ENCODE measurements at regions not wholly inside any gene's neighbourhood (a gene's known extent, or its start where the extent isn't known, plus 50 kb on each side); places are given as distances from the start of the nearest gene placed in this dataset.

- Histone ChIP-seq H3K9me2 (ENCODE audit: insufficient read depth) (no peaks in the 10 kb centered on the region), H2AFZ (no peak overlapping the region), H3K4me2 (ENCODE audit: unreplicated experiment) (no peak overlapping the region), H3K4me3 (no peak overlapping the region), H3K9ac (no peak overlapping the region), H3K9me3 (ENCODE audit: low read depth) (no peaks in the 10 kb centered on the region), H3F3A (ENCODE audit: insufficient read depth) (no peaks in the 10 kb centered on the region), H3K27ac (no peak overlapping the region), H3K27me3 (replicated peaks; ENCODE audit: insufficient read depth) (no peaks in the 10 kb centered on the region), H3K79me2 (ENCODE audit: insufficient read depth) (no peaks in the 10 kb centered on the region), H4K20me1 (ENCODE audit: insufficient read depth) (no peaks in the 10 kb centered on the region), H3K36me3 (ENCODE audit: low read depth) (no peaks in the 10 kb centered on the region), H3K4me1 (ENCODE audit: insufficient read depth) (no peaks in the 10 kb centered on the region)
- in situ Hi-C loops (cut with MboI), result no loop called here
- TF ChIP-seq EZH2phosphoT487 (IDR thresholded peaks at IDR 0.05; ENCODE audit: insufficient read depth, low read depth), result no peak
- no peak for TF ChIP-seq EZH2 (IDR thresholded peaks at IDR 0.05; ENCODE audit: insufficient read depth, poor library complexity, severe bottlenecking)
- no peak for DNase-seq
- WGBS, 2 experiments (ENCODE audit: low coverage in 1 of 2, low lambda C conversion rate in 2 of 2, missing lambda C conversion rate in 2 of 2), result 39 to 40% methylated on average over 2 of the region's 2 CpGs
These were observed 341.4 kb upstream of the IRAK1BP1 start for GRCh38 chr6:78525976-78526375.

GRCh38 chr6:78526432-78526831 is 340.9 kb upstream of the IRAK1BP1 start:
- no peaks in the 10 kb centered on the region for H3K9me2 ChIP-seq (ENCODE audit: insufficient read depth)
- TF ChIP-seq EZH2 (IDR thresholded peaks at IDR 0.05; ENCODE audit: insufficient read depth, poor library complexity, severe bottlenecking) (no peak), EZH2phosphoT487 (IDR thresholded peaks at IDR 0.05; ENCODE audit: insufficient read depth, low read depth) (no peak)
- H3K27me3 ChIP-seq (replicated peaks; ENCODE audit: insufficient read depth), result no peaks in the 10 kb centered on the region
- WGBS, 2 experiments (ENCODE audit: low coverage in 1 of 2, low lambda C conversion rate in 2 of 2, missing lambda C conversion rate in 2 of 2), result 83 to 91% methylated on average over 3 of the region's 3 CpGs
- H3K4me3 ChIP-seq, result no peak overlapping the region
- no peak overlapping the region for H3K9ac ChIP-seq
- no peak overlapping the region for H3K27ac ChIP-seq
- H3K4me2 ChIP-seq (ENCODE audit: unreplicated experiment), result no peak overlapping the region
- in situ Hi-C loops (cut with MboI), result no loop called here
- DNase-seq, result no peak
- H3F3A ChIP-seq (ENCODE audit: insufficient read depth), result no peaks in the 10 kb centered on the region
- H3K36me3 ChIP-seq (ENCODE audit: low read depth), result no peaks in the 10 kb centered on the region
- no peaks in the 10 kb centered on the region for H3K4me1 ChIP-seq (ENCODE audit: insufficient read depth)
- no peaks in the 10 kb centered on the region for H4K20me1 ChIP-seq (ENCODE audit: insufficient read depth)
- no peaks in the 10 kb centered on the region for H3K9me3 ChIP-seq (ENCODE audit: low read depth)
- no peaks in the 10 kb centered on the region for H3K79me2 ChIP-seq (ENCODE audit: insufficient read depth)
- H2AFZ ChIP-seq, result no peak overlapping the region

- H4K20me1 ChIP-seq (ENCODE audit: insufficient read depth), result no peaks in the 10 kb centered on the region
- no peak overlapping the region for H3K27ac ChIP-seq
- H3K9ac ChIP-seq, result no peak overlapping the region
- H3K9me2 ChIP-seq (ENCODE audit: insufficient read depth), result no peaks in the 10 kb centered on the region
- no peaks in the 10 kb centered on the region for H3K79me2 ChIP-seq (ENCODE audit: insufficient read depth)
- H2AFZ ChIP-seq, result no peak overlapping the region
- TF ChIP-seq EZH2 (IDR thresholded peaks at IDR 0.05; ENCODE audit: insufficient read depth, poor library complexity, severe bottlenecking), result no peak
- no peak for TF ChIP-seq EZH2phosphoT487 (IDR thresholded peaks at IDR 0.05; ENCODE audit: insufficient read depth, low read depth)
- no peak overlapping the region for H3K4me3 ChIP-seq
- DNase-seq, result no peak
- H3K36me3 ChIP-seq (ENCODE audit: low read depth), result no peaks in the 10 kb centered on the region
- no peaks in the 10 kb centered on the region for H3K4me1 ChIP-seq (ENCODE audit: insufficient read depth)
- WGBS, 2 experiments (ENCODE audit: low coverage in 1 of 2, low lambda C conversion rate in 2 of 2, missing lambda C conversion rate in 2 of 2), result 35 to 41% methylated on average over 3 of the region's 3 CpGs
- in situ Hi-C loops (cut with MboI), result no loop called here
- no peak overlapping the region for H3K4me2 ChIP-seq (ENCODE audit: unreplicated experiment)
- H3K27me3 ChIP-seq (replicated peaks; ENCODE audit: insufficient read depth), result no peaks in the 10 kb centered on the region
- H3F3A ChIP-seq (ENCODE audit: insufficient read depth), result no peaks in the 10 kb centered on the region
- H3K9me3 ChIP-seq (ENCODE audit: low read depth), result no peaks in the 10 kb centered on the region
These were observed 338.4 kb upstream of the IRAK1BP1 start for GRCh38 chr6:78528926-78529325.

- 73 to 79% methylated on average over 3 of the region's 3 CpGs for WGBS, 2 experiments (ENCODE audit: low coverage in 1 of 2, low lambda C conversion rate in 2 of 2, missing lambda C conversion rate in 2 of 2)
- Histone ChIP-seq H3K27me3 (replicated peaks; ENCODE audit: insufficient read depth) (no peaks in the 10 kb centered on the region), H3K9ac (no peak overlapping the region), H3K4me1 (ENCODE audit: insufficient read depth) (no peaks in the 10 kb centered on the region), H4K20me1 (ENCODE audit: insufficient read depth) (no peaks in the 10 kb centered on the region), H3K4me2 (ENCODE audit: unreplicated experiment) (no peak overlapping the region), H3K79me2 (ENCODE audit: insufficient read depth) (no peaks in the 10 kb centered on the region), H3F3A (ENCODE audit: insufficient read depth) (no peaks in the 10 kb centered on the region), H3K4me3 (no peak overlapping the region), H3K36me3 (ENCODE audit: low read depth) (no peaks in the 10 kb centered on the region), H3K9me2 (ENCODE audit: insufficient read depth) (no peaks in the 10 kb centered on the region), H3K27ac (no peak overlapping the region), H2AFZ (no peak overlapping the region), H3K9me3 (ENCODE audit: low read depth) (no peaks in the 10 kb centered on the region)
- TF ChIP-seq EZH2 (IDR thresholded peaks at IDR 0.05; ENCODE audit: insufficient read depth, poor library complexity, severe bottlenecking), result no peak
- TF ChIP-seq EZH2phosphoT487 (IDR thresholded peaks at IDR 0.05; ENCODE audit: insufficient read depth, low read depth), result no peak
- in situ Hi-C loops (cut with MboI), result no loop called here
- DNase-seq, result no peak
These were observed 337.1 kb upstream of the IRAK1BP1 start for GRCh38 chr6:78530208-78530607.

GRCh38 chr6:78533426-78533825 is 333.9 kb upstream of the IRAK1BP1 start:
- Histone ChIP-seq H3K9me3 (ENCODE audit: low read depth) (no peaks in the 10 kb centered on the region), H3K4me2 (ENCODE audit: unreplicated experiment) (no peak overlapping the region), H3K9ac (no peak overlapping the region), H3K4me1 (ENCODE audit: insufficient read depth) (peaks cover 9% of the 10 kb centered on the region; the same call in 1 of the 2 replicates), H3K36me3 (ENCODE audit: low read depth) (no peaks in the 10 kb centered on the region), H2AFZ (no peak overlapping the region), H3K27me3 (replicated peaks; ENCODE audit: insufficient read depth) (no peaks in the 10 kb centered on the region), H3K4me3 (no peak overlapping the region), H3K27ac (no peak overlapping the region), H3K79me2 (ENCODE audit: insufficient read depth) (no peaks in the 10 kb centered on the region), H3F3A (ENCODE audit: insufficient read depth) (no peaks in the 10 kb centered on the region), H3K9me2 (ENCODE audit: insufficient read depth) (no peaks in the 10 kb centered on the region), H4K20me1 (ENCODE audit: insufficient read depth) (no peaks in the 10 kb centered on the region)
- in situ Hi-C loops (cut with MboI), result no loop called here
- DNase-seq, result no peak
- no peak for TF ChIP-seq EZH2phosphoT487 (IDR thresholded peaks at IDR 0.05; ENCODE audit: insufficient read depth, low read depth)
- no peak for TF ChIP-seq EZH2 (IDR thresholded peaks at IDR 0.05; ENCODE audit: insufficient read depth, poor library complexity, severe bottlenecking)
- 87 to 97% methylated on average over 3 of the region's 3 CpGs for WGBS, 2 experiments (ENCODE audit: low coverage in 1 of 2, low lambda C conversion rate in 2 of 2, missing lambda C conversion rate in 2 of 2)
